GM12878 (cell line): ENCODE measurements at regions not wholly inside any gene's neighbourhood (a gene's known extent, or its start where the extent isn't known, plus 50 kb on each side); places are given as distances from the start of the nearest gene placed in this dataset.

Experiments used
- CTCF ChIP-seq, 3 experiments: IDR thresholded peaks in 2 of 3; conservative IDR thresholded peaks in 1 of 3; 2 replicates each; pipeline ENCODE4 v1.5.1; 2011; ENCODE audit warnings: low read depth in 3 of 3, low read length in 3 of 3, mild to moderate bottlenecking in 3 of 3, control low read depth in 2 of 3, moderate library complexity in 2 of 3, inconsistent platforms in 1 of 3, mixed read lengths in 1 of 3; ENCODE audit not compliant: control insufficient read depth in 2 of 3, insufficient read depth in 1 of 3; ENCODE audit errors: extremely low read depth in 1 of 3
- NFIC ChIP-seq: IDR thresholded peaks from 2 replicates; pipeline ENCODE4 v1.6.1; 2012; ENCODE audit warnings: low read depth, mild to moderate bottlenecking, inconsistent platforms, low read length, moderate library complexity
- PML ChIP-seq: IDR thresholded peaks from 2 replicates; pipeline ENCODE4 v1.6.1; 2012; ENCODE audit warnings: low read length, inconsistent platforms
- POLR2A ChIP-seq: IDR thresholded peaks from 2 replicates; pipeline ENCODE4 v1.6.1; 2011; ENCODE audit warnings: low read depth, mild to moderate bottlenecking, low read length
- POLR2AphosphoS5 ChIP-seq: IDR thresholded peaks from 2 replicates; pipeline ENCODE4 v1.6.1; 2011; ENCODE audit warnings: mild to moderate bottlenecking, low read length, inconsistent platforms
- SIX5 ChIP-seq: IDR thresholded peaks from 2 replicates; pipeline ENCODE4 v1.6.1; 2011; ENCODE audit warnings: mild to moderate bottlenecking, low read depth, low read length, moderate library complexity; ENCODE audit not compliant: severe bottlenecking
- SRF ChIP-seq, 2 experiments: IDR thresholded peaks; 2 replicates each; pipeline ENCODE4 v1.6.1; 2011; ENCODE audit warnings: low read depth in 2 of 2, low read length in 2 of 2, mild to moderate bottlenecking in 1 of 2, moderate library complexity in 1 of 2
- USF1 ChIP-seq: IDR thresholded peaks from 2 replicates; pipeline ENCODE4 v1.6.1; 2011; ENCODE audit warnings: borderline replicate concordance, low read depth, mild to moderate bottlenecking, moderate library complexity, mixed read lengths, low read length; ENCODE audit not compliant: insufficient read depth; ENCODE audit errors: extremely low read length
- ZNF207 ChIP-seq: fragments of 450-650 bp; IDR thresholded peaks from 2 replicates; pipeline ENCODE4 v1.6.1; 2014; ENCODE audit warnings: antibody characterized with exemption, mild to moderate bottlenecking, borderline replicate concordance
- ZNF217 ChIP-seq: fragments of 450-650 bp; IDR thresholded peaks from 2 replicates; pipeline ENCODE4 v1.6.1; 2017; ENCODE audit warnings: antibody characterized with exemption, mild to moderate bottlenecking

- TF ChIP-seq ZNF207: no peak
- TF ChIP-seq POLR2A: no peak
- no peak for TF ChIP-seq ZNF217
- no peak for TF ChIP-seq USF1
- no peak for TF ChIP-seq PML
- TF ChIP-seq SRF (IDR thresholded peaks at IDR 0.05; ENCODE audit: low read depth in 2 of 2, low read length in 2 of 2): no peak
- no peak for TF ChIP-seq CTCF (IDR thresholded peaks at IDR 0.05 in 2 of 3, conservative IDR thresholded peaks at IDR 0.05 in 1 of 3; ENCODE audit: control insufficient read depth in 2 of 3, extremely low read depth in 1 of 3, insufficient read depth in 1 of 3, low read depth in 3 of 3, low read length in 3 of 3)
- no peak for TF ChIP-seq NFIC
- TF ChIP-seq POLR2AphosphoS5: no peak
- TF ChIP-seq SIX5: no peak
These were observed 172.4 kb upstream of the STK32A start for GRCh38 chr5:147062427-147062826.
